HG02973 (cell line): ENCODE measurements at regions not wholly inside any gene's neighbourhood (a gene's known extent, or its start where the extent isn't known, plus 50 kb on each side); places are given as distances from the start of the nearest gene placed in this dataset.

Experiments used
- ATAC-seq: cut with Tn5 transposase; IDR thresholded peaks from one replicate; pipeline ENCODE4 v1.9.1; 2021; ENCODE audit warnings: moderate library complexity; ENCODE audit not compliant: unreplicated experiment

GRCh38 chr22:49324527-49325491 is 502.9 kb downstream of the BRD1 start:
- ATAC-seq: no peak

GRCh38 chr22:49323751-49324415 is 503.8 kb downstream of the BRD1 start:
- no peak for ATAC-seq

GRCh38 chr22:49322861-49323622 is 504.6 kb downstream of the BRD1 start:
- ATAC-seq: no peak

GRCh38 chr22:49322231-49322630 is 505.4 kb downstream of the BRD1 start:
- no peak for ATAC-seq

- ATAC-seq: no peak
Measured at GRCh38 chr22:49321477-49322055, 506.1 kb downstream of the BRD1 start.

- ATAC-seq: no peak
Measured at GRCh38 chr22:49320714-49321476, 506.8 kb downstream of the BRD1 start.

GRCh38 chr22:49317369-49317768 is 510.3 kb downstream of the BRD1 start:
- ATAC-seq: no peak

GRCh38 chr22:49312601-49313000 is 515.1 kb downstream of the BRD1 start:
- no peak for ATAC-seq

GRCh38 chr22:49310354-49310753 is 517.3 kb downstream of the BRD1 start:
- no peak for ATAC-seq

GRCh38 chr22:49308300-49308699 is 519.4 kb downstream of the BRD1 start:
- no peak for ATAC-seq

GRCh38 chr22:49307870-49308269 is 519.8 kb downstream of the BRD1 start:
- no peak for ATAC-seq

- ATAC-seq: no peak
Measured at GRCh38 chr22:49307481-49307830, 520.2 kb downstream of the BRD1 start.

GRCh38 chr22:49306632-49307480 is 520.8 kb downstream of the BRD1 start:
- ATAC-seq: no peak

- ATAC-seq: no peak
Measured at GRCh38 chr22:49305966-49306631, 521.6 kb downstream of the BRD1 start.

GRCh38 chr22:49305214-49305965 is 522.3 kb downstream of the BRD1 start:
- no peak for ATAC-seq

GRCh38 chr22:49303781-49304461 is 523.8 kb downstream of the BRD1 start:
- ATAC-seq: no peak

GRCh38 chr22:49303061-49303735 is 524.5 kb downstream of the BRD1 start:
- no peak for ATAC-seq
